ENCODE measurements at regions not wholly inside any gene's neighbourhood (a gene's known extent, or its start where the extent isn't known, plus 50 kb on each side); places are given as distances from the start of the nearest gene placed in this dataset.

GRCh38 chr10:2858452-2858851 is 208.9 kb upstream of the PFKP start:
- TF ChIP-seq CTCF (IDR thresholded peaks at IDR 0.05) (no peak), POLR2AphosphoS5 (IDR thresholded peaks at IDR 0.05) (no peak), EP300 (IDR thresholded peaks at IDR 0.05) (no peak)

Data from suprapubic skin (tissue), 4 donors.